ENCODE measurements at regions not wholly inside any gene's neighbourhood (a gene's known extent, or its start where the extent isn't known, plus 50 kb on each side); places are given as distances from the start of the nearest gene placed in this dataset.

GRCh38 chr12:38384816-38385378, 68.3 kb downstream of the ALG10B start:
- ATAC-seq (no peak), DNase-seq (no peak)
- no peak for TF ChIP-seq CTCF (IDR thresholded peaks at IDR 0.05)
- H3K36me3 Mint-ChIP-seq (ENCODE audit: low read depth), result no peaks in the 10 kb centered on the region
- POLR2A ChIA-PET, result no interaction called here
- peaks cover 18% of the 10 kb centered on the region for H3K9me3 Mint-ChIP-seq
- H3K4me3 Mint-ChIP-seq, result no peak overlapping the region
- H3K27ac Mint-ChIP-seq, result no peak overlapping the region
- no peaks in the 10 kb centered on the region for H3K4me1 Mint-ChIP-seq (ENCODE audit: low read depth)
- no peaks in the 10 kb centered on the region for H3K27me3 Mint-ChIP-seq
- intact Hi-C loops (cut with micrococcal nuclease), result no loop called here
- CTCF ChIA-PET, result no interaction called here

- no peak for DNase-seq
- Mint-ChIP-seq H3K27me3 (no peaks in the 10 kb centered on the region), H3K4me1 (ENCODE audit: low read depth) (no peaks in the 10 kb centered on the region), H3K9me3 (peaks cover 18% of the 10 kb centered on the region), H3K4me3 (no peak overlapping the region), H3K27ac (no peak overlapping the region), H3K36me3 (ENCODE audit: low read depth) (no peaks in the 10 kb centered on the region)
- POLR2A ChIA-PET, result no interaction called here
- ATAC-seq, result no peak
- CTCF ChIA-PET, result no interaction called here
- intact Hi-C loops (cut with micrococcal nuclease), result no loop called here
- TF ChIP-seq CTCF (IDR thresholded peaks at IDR 0.05), result no peak
Measured at GRCh38 chr12:38385486-38385885, 68.9 kb downstream of the ALG10B start.

GRCh38 chr12:38386205-38386985, 69.8 kb downstream of the ALG10B start:
- Mint-ChIP-seq H3K4me3 (no peak overlapping the region), H3K36me3 (ENCODE audit: low read depth) (no peaks in the 10 kb centered on the region), H3K27ac (no peak overlapping the region), H3K27me3 (no peaks in the 10 kb centered on the region), H3K4me1 (ENCODE audit: low read depth) (no peaks in the 10 kb centered on the region), H3K9me3 (peaks cover 18% of the 10 kb centered on the region)
- ChIA-PET POLR2A (no interaction called here), CTCF (no interaction called here)
- DNase-seq, result no peak
- no peak for ATAC-seq
- TF ChIP-seq CTCF (IDR thresholded peaks at IDR 0.05), result no peak
- intact Hi-C loops (cut with micrococcal nuclease), result no loop called here

GRCh38 chr12:38389614-38390013, 73.0 kb downstream of the ALG10B start:
- H3K9me3 Mint-ChIP-seq, result no peaks in the 10 kb centered on the region
- no peaks in the 10 kb centered on the region for H3K4me1 Mint-ChIP-seq (ENCODE audit: low read depth)
- TF ChIP-seq CTCF (IDR thresholded peaks at IDR 0.05), result no peak
- H3K36me3 Mint-ChIP-seq (ENCODE audit: low read depth), result no peaks in the 10 kb centered on the region
- DNase-seq (no peak), ATAC-seq (no peak)
- ChIA-PET CTCF (no interaction called here), POLR2A (no interaction called here)
- no peaks in the 10 kb centered on the region for H3K27me3 Mint-ChIP-seq
- intact Hi-C loops (cut with micrococcal nuclease), result no loop called here
- H3K4me3 Mint-ChIP-seq, result no peak overlapping the region
- H3K27ac Mint-ChIP-seq, result no peak overlapping the region

- no peak overlapping the region for H3K4me3 Mint-ChIP-seq
- intact Hi-C loops (cut with micrococcal nuclease), result no loop called here
- POLR2A ChIA-PET, result no interaction called here
- no peaks in the 10 kb centered on the region for H3K4me1 Mint-ChIP-seq (ENCODE audit: low read depth)
- no peak overlapping the region for H3K27ac Mint-ChIP-seq
- TF ChIP-seq CTCF (IDR thresholded peaks at IDR 0.05), result no peak
- H3K36me3 Mint-ChIP-seq (ENCODE audit: low read depth), result no peaks in the 10 kb centered on the region
- CTCF ChIA-PET, result no interaction called here
- DNase-seq (no peak), ATAC-seq (no peak)
- no peaks in the 10 kb centered on the region for H3K9me3 Mint-ChIP-seq
- H3K27me3 Mint-ChIP-seq, result no peaks in the 10 kb centered on the region
Measured at GRCh38 chr12:38391007-38391406, 74.4 kb downstream of the ALG10B start.
